Stimulated activated CD8-positive, alpha-beta memory T cell treated with anti-CD3 and anti-CD28 coated beads, Interleukin-15, amount 100 ng/mL, for 24 hours (primary cell): ENCODE measurements at regions not wholly inside any gene's neighbourhood (a gene's known extent, or its start where the extent isn't known, plus 50 kb on each side); places are given as distances from the start of the nearest gene placed in this dataset.

Source experiments
- DNase-seq: peaks from one replicate; pipeline ENCODE4 v3.0.0-alpha.2; 2020; ENCODE audit warnings: low read depth

DNA sequence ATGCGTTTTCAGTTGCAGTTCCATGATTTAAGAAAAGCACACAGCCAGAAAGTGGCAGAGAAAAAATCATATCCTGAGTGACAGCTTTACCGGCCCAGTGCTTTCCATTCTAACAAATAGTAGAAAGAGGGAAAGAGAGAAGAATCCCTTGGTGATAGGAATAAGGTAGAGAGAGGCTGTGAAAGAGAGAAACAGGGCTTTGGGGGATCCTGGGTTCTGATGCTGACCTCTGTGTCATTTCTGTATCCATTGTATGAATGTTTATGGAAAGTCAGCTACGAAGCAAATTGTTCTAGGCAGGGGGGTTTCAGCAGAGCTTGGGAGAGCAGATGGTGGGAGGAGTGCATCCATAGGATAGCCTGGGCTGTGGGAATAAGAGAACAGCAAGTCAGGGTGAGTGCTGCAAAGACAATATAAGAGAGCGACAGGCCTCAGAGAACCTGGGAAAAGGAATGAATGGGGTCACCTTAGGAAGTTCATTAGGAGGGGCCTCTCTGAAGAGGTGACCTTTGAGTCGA lies 203.4 kb upstream of the TNP1 start:
- DNase-seq = no peak

DNA sequence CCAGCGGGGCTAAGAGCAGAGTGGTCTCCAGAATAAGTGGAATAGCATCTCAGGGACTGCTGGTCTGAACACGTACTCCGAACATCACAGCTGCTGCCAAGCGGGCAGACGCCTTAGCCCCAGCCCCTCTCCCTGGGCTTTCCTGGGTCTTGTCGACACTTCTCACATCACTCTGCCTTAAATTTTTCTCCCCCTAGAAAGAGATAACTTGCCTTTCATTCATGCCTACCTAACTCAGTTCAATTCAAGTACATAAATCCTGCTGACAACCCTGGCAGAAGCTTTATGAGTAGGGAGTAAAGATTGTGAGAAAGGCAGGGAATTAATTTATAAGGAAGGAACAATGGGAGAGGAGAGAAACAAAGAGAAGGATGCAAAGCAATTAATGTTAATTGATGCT lies 202.9 kb upstream of the TNP1 start:
- no peak for DNase-seq

GRCh38 chr2:217061916-217062505 lies 202.1 kb upstream of the TNP1 start:
- no peak for DNase-seq

DNA sequence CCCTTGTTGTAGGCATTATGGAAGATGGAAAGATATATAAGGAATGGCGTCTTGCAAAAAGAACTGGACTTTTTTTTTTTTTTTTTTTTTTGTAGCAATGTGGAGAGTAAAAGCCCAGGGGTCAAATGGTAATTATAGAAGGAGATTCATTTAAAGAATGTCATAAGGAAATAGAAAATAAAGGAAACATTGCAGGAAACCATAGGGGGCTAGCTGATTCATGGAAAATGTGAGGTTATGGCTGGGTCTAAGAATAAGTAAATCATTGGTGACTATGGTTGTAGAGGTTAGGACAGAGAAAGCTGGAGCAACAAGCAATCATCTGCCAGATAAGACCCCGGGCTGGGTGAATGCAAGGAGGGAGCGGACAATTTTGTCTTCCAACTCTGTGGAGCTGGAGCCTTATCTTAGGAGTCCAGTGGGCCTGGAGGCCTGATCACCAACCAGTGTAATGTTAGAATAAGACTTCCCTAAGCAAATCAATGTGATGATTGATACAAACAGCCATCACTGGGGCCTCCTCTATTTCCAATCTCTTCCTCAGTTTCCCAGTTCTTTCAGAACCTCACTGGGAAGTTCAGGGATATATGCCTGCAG lies 201.2 kb upstream of the TNP1 start:
- DNase-seq = no peak

DNA sequence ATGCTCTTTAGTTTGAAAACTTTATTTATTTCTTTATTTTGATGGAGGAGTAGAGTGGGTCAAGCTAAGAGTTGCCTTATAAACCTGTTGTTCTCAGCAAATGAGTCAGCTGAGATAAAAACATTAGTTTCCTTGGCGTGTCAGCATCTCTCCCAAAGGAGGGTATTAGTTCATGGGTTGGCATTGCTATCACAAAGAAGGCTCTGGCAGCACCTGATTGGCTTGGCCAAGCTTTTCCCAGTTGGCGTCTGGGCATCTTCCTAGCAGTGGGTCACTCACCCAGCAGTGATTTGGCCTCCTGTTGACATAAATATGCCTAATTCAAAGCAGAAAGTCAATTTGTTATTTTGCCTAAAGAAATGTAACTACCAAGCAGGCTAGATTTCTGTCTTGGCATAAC lies 200.7 kb upstream of the TNP1 start:
- no peak for DNase-seq

DNA sequence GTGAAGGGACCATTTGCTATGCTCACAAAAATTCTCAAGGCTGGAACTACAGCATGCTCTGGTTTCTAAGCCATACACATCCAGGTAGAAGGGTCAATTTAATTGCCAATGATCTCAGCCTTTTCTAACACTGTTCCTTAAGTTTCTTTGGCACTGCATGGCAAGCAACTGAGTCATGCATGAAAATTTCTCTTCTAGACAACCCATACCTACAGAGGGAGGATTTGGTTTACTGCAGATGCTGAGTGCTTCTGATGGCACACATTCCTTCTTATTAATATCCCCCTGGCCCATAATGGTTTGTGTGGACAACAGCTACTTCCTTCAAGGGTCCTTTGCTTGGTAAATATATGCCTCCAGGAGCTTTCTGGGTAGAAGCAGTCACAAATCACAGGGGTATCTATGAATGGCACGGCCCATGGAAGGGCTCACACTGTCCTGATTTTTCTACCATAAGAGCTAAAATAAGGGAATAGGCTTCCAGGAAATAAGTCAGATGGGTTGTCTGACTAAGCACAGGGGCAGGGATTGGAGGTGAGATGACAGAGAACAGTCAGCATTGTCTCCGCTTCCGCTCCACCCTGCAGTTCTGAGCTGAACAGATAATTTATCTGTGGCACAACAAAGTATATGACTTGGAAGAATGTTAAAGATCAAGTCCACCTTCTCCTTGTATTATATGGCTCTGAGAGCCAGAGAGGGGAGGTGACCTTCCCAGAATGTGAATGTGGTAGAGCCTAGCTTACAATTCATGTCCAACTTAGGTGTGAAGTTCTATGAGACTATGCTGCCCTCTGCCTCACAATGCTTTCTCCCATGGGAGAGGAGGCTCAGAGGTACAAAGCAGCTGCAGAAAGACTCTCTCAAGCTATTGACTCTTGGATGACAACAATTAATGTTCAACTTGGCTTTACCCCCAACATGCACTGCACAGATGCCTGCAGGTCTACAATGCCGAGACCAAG lies 199.2 kb upstream of the TNP1 start:
- DNase-seq = no peak

GRCh38 chr2:217057773-217058172 lies 197.9 kb upstream of the TNP1 start:
- no peak for DNase-seq

DNA sequence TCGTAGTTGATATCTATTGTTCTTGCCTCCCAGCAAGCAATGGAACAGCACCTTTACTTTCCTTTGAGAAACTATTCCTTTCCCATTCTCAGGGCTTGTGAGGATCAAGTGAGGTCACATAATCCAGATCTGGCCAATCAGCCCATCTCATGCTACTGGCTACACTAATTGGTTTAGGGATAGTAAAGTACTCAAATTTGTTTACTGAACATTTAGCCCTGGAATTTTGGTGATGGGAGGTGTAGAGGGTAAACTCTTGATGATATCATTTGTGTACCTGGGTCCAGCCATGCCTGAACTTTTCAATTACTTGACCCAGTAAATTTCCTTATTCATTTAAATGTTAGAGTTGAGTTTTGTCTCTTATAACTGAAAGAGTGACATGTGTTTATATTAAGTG lies 195.8 kb upstream of the TNP1 start:
- no peak for DNase-seq

GRCh38 chr2:217054791-217055190 lies 194.9 kb upstream of the TNP1 start:
- DNase-seq = no peak

- DNase-seq = no peak
Observed at GRCh38 chr2:217052856-217053577, 193.2 kb upstream of the TNP1 start.

DNA sequence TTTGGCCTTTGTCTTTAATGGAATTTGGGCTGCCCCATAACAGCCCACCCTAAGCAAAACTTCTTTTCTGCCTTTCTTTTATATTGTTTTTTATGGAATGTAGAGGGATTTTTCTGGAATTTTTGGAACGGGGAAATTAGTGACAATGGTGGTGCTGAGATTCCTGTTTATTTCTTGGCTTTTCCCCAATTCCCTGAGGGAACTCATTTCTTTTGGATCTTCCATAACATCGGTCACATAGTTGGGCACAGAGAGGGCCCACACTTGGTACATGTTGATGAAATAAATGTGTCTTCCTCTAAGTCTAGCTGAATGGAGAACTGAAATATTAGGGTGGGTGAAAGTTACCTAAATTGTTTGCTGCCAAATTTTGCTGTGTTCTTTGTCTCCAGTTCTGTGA lies 191.6 kb upstream of the TNP1 start:
- DNase-seq = no peak

- DNase-seq = no peak
Observed at GRCh38 chr2:217049956-217050355, 190.1 kb upstream of the TNP1 start.

- DNase-seq = no peak
Observed at GRCh38 chr2:217049422-217049821, 189.6 kb upstream of the TNP1 start.

- no peak for DNase-seq
Observed at GRCh38 chr2:217048730-217049129, 188.9 kb upstream of the TNP1 start.

- DNase-seq = no peak
Observed at GRCh38 chr2:217047631-217048030, 187.8 kb upstream of the TNP1 start.

DNA sequence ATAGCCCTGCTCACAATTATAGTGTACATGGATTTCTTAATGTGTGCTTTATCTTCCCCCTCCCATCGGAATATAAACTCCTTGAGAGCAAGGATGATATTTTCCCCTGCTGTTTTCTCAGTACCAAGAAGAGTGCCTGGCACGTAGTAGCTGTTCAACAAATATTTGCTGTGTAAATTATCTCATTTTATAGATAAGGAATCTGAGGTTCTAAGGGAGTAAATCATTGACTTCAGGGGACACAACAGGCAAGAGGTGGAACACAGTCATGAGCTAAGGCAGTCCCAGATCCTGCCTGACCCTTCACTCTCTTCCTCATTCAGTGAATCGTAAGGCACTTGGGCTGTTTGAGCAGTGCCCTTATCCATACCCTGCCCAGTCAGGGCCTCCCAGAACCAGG lies 187.3 kb upstream of the TNP1 start:
- no peak for DNase-seq

- DNase-seq = no peak
Observed at GRCh38 chr2:217045700-217046475, 186.0 kb upstream of the TNP1 start.

- no peak for DNase-seq
Observed at GRCh38 chr2:217040099-217040498, 180.2 kb upstream of the TNP1 start.

DNA sequence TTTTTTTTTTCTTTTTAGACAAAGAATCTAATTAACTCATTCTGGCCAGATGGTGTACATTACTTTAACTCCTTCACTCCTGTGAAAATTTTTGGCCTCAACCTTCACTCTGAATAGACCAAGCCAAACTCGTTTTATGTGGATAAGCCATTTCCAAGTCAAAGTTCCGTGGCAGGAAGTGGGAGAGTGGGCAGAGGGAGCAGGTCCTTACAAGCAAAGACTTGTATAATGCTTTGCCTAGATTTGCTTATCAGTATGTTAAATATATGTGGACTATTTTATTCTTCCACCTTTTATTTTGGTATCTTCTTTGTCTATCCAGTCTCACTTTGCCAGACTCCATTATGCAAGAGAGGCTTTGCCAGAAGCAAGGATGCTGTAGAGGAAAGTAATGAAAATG lies 178.1 kb upstream of the TNP1 start:
- DNase-seq = no peak

DNA sequence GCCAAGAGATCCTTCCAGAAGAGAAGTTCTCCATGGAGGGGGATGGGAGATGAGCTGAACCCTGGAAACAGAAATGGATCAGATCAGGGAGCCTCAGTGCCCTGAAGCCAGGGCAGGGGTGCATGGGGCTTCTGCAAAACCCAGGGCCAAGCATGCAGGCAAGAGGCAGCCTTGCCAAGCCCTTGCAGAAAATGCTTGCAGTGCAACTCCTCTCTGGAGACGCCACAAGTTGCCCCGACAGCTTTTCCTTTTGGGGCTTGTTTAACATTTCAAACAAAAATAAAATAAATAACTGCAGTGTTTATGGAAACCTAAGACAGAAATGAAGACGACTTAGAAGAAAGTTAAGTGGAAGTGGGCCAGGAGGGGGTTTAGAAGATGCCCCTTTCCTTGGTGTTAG lies 177.5 kb upstream of the TNP1 start:
- DNase-seq = no peak

DNA sequence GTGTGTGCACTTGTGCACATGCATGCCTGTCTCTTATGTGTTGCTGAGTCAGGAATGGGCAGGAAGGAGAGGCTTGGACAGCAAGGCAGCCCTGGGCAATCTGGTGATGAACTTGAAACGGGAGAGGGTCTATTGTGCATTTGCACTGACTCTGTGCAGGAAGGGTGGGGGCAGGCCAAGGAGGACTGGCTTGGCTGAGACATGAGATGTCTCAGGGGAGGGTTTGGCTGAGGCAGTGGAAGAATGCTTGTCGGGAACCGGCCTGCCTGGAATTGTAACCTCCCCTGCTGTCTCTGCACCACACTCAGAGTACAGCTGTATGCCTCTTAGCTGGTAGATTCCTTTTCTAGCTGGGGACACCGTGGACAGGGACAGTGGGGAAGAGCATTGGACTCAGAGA lies 176.1 kb upstream of the TNP1 start:
- no peak for DNase-seq

GRCh38 chr2:217033186-217033585 lies 173.3 kb upstream of the TNP1 start:
- no peak for DNase-seq
